Right lobe of liver (tissue), 6 donors: ENCODE measurements at regions not wholly inside any gene's neighbourhood (a gene's known extent, or its start where the extent isn't known, plus 50 kb on each side); places are given as distances from the start of the nearest gene placed in this dataset.
A peak's percentile ranks its signal among the peaks of the same experiment; 100 is the strongest.

Experiments used
- ATAC-seq, 4 donors: fragments of 200-7000 bp; cut with Tn5 transposase; one replicate each; pipeline ENCODE4 v1.9.1; 2020; ENCODE audit warnings: mild to moderate bottlenecking in 4 of 4, moderate library complexity in 4 of 4
- DNase-seq, 3 donors: peaks; one replicate each; pipeline ENCODE4 v3.0.0-alpha.2; 2020
- H3K27ac ChIP-seq, 3 donors: fragments of 200-600 bp; one replicate each; pipeline ENCODE4 v1.8.0; 2022
- H3K27me3 ChIP-seq, 2 donors: fragments of 200-600 bp; one replicate each; pipeline ENCODE4 v1.8.0; 2022
- H3K36me3 ChIP-seq, 4 donors: fragments of 200-600 bp; sonication (generic) in 1 of 4; one replicate each; pipeline versions ENCODE4 v1.5.1 to v1.8.0; 2017 to 2022; ENCODE audit warnings: control low read depth in 1 of 4
- H3K4me1 ChIP-seq, 4 donors: fragments of 200-600 bp; sonication (generic) in 1 of 4; one replicate each; pipeline versions ENCODE4 v1.5.1 to v1.8.0; 2017 to 2022; ENCODE audit warnings: control low read depth in 1 of 4
- H3K4me3 ChIP-seq, 3 donors: fragments of 200-600 bp; one replicate each; pipeline ENCODE4 v1.8.0; 2022
- H3K9me3 ChIP-seq, 4 donors: fragments of 200-600 bp; sonication (generic) in 1 of 4; one replicate each; pipeline versions ENCODE4 v1.5.1 to v1.8.0; 2017 to 2022; ENCODE audit warnings: control low read depth in 1 of 4
- CTCF ChIP-seq, 4 donors: fragments of 200-600 bp in 3 of 4; fragments of 450-650 bp in 1 of 4; IDR thresholded peaks; one replicate each; pipeline versions ENCODE4 v1.5.1 to v1.8.0; 2016 to 2022; ENCODE audit warnings: antibody characterized with exemption in 4 of 4, mild to moderate bottlenecking in 2 of 4
- POLR2A ChIP-seq: fragments of 450-650 bp; IDR thresholded peaks from one replicate; pipeline ENCODE4 v1.6.1; 2017; ENCODE audit warnings: antibody characterized with exemption, mild to moderate bottlenecking
- WGBS: methylation state at CpG from one replicate; pipeline ENCODE4 v1.1.6; 2018; ENCODE audit warnings: low coverage, low lambda C conversion rate; ENCODE audit not compliant: insufficient coverage; ENCODE audit errors: missing lambda C conversion rate; 5-methylcytosine and 5-hydroxymethylcytosine counted together
- intact Hi-C, 2 donors: fragments of 100-400 bp; cut with DNase I; formaldehyde crosslinking; loops; one replicate each; pipeline versions ENCODE4 v1.11.2 to v1.14.1; 2022
- donor health status: DM: no; HTN: yes; CAD: no.
- donor health status: DM: no; HTN: no; CAD: no.
- donor health status: DM: no; HTN: no; CAD: no.
- donor health status: DM: no; HTN: yes; CAD: no.
- donor health status: DM: no; HTN: yes; CAD: no.

GRCh38 chr12:5305425-5305824 is 126.5 kb upstream of the NTF3 start:
- no peak overlapping the region for H3K27ac ChIP-seq

GRCh38 chr12:5305886-5306545 is 125.9 kb upstream of the NTF3 start:
- no peaks in the 10 kb centered on the region for H3K36me3 ChIP-seq
- intact Hi-C loops = no loop called here
- no peaks in the 10 kb centered on the region for H3K9me3 ChIP-seq
- H3K4me3 ChIP-seq = no peak overlapping the region
- H3K27me3 ChIP-seq = no peaks in the 10 kb centered on the region
- no peak overlapping the region for H3K27ac ChIP-seq
- 65% methylated on average over 3 of the region's 4 CpGs for WGBS
- no peak for TF ChIP-seq CTCF (IDR thresholded peaks at IDR 0.05)
- TF ChIP-seq POLR2A = no peak
- ATAC-seq = no peak
- DNase-seq = no peak
- peaks cover 0 to 14% (median 0%) of the 10 kb centered on the region in 4 donors for H3K4me1 ChIP-seq

More at GRCh38 chr12:5305425-5305824, 126.5 kb upstream of the NTF3 start:
- intact Hi-C loops = no loop called here
- TF ChIP-seq POLR2A (no peak), CTCF (IDR thresholded peaks at IDR 0.05) (no peak)
- no peak overlapping the region for H3K4me3 ChIP-seq
- DNase-seq = no peak
- H3K9me3 ChIP-seq = no peaks in the 10 kb centered on the region
- no CpG with 5 or more reads among the region's 7 CpGs for WGBS
- H3K4me1 ChIP-seq = peaks cover 0 to 14% (median 0%) of the 10 kb centered on the region in 4 donors
- H3K27me3 ChIP-seq = no peaks in the 10 kb centered on the region
- H3K36me3 ChIP-seq = no peaks in the 10 kb centered on the region
- peak in 2 of 4 donors; percentile 36 to 43 for ATAC-seq

- H3K4me1 ChIP-seq = peaks cover 0 to 5% (median 0%) of the 10 kb centered on the region in 4 donors
- WGBS = 36% methylated on average over 3 of the region's 3 CpGs
- no peak overlapping the region for H3K27ac ChIP-seq
- TF ChIP-seq POLR2A (no peak), CTCF (IDR thresholded peaks at IDR 0.05) (no peak)
- intact Hi-C loops = no loop called here
- H3K4me3 ChIP-seq = no peak overlapping the region
- DNase-seq (no peak), ATAC-seq (peak in 1 of 4 donors; percentile 21)
- H3K27me3 ChIP-seq = no peaks in the 10 kb centered on the region
- H3K36me3 ChIP-seq = no peaks in the 10 kb centered on the region
- H3K9me3 ChIP-seq = no peaks in the 10 kb centered on the region
Observed at GRCh38 chr12:5307065-5307464, 124.8 kb upstream of the NTF3 start.

GRCh38 chr12:5308216-5308615 is 123.7 kb upstream of the NTF3 start:
- Histone ChIP-seq H3K27ac (no peak overlapping the region), H3K4me3 (no peak overlapping the region), H3K9me3 (no peaks in the 10 kb centered on the region), H3K27me3 (no peaks in the 10 kb centered on the region), H3K36me3 (no peaks in the 10 kb centered on the region), H3K4me1 (peaks cover 0 to 5% (median 0%) of the 10 kb centered on the region in 4 donors)
- ATAC-seq = no peak
- DNase-seq = no peak
- no peak for TF ChIP-seq CTCF (IDR thresholded peaks at IDR 0.05)
- intact Hi-C loops = no loop called here

GRCh38 chr12:5308996-5309395 is 122.9 kb upstream of the NTF3 start:
- Histone ChIP-seq H3K4me3 (no peak overlapping the region), H3K36me3 (no peaks in the 10 kb centered on the region), H3K4me1 (peaks cover 0 to 5% (median 0%) of the 10 kb centered on the region in 4 donors), H3K27me3 (no peaks in the 10 kb centered on the region), H3K27ac (no peak overlapping the region), H3K9me3 (no peaks in the 10 kb centered on the region)
- ATAC-seq = no peak
- no peak for DNase-seq
- TF ChIP-seq POLR2A (no peak), CTCF (IDR thresholded peaks at IDR 0.05) (no peak)
- intact Hi-C loops = no loop called here
- 69% methylated on average over 7 of the region's 8 CpGs for WGBS
